Panc1 (cell line): ENCODE measurements at regions not wholly inside any gene's neighbourhood (a gene's known extent, or its start where the extent isn't known, plus 50 kb on each side); places are given as distances from the start of the nearest gene placed in this dataset.

Source experiments
- ATAC-seq: fragments of 200-7000 bp; cut with Tn5 transposase; 2 replicates; pipeline ENCODE4 v1.9.1; 2020; ENCODE audit warnings: mild to moderate bottlenecking, moderate library complexity
- BruUV-seq: library from RNA; stranded (reverse); fragments of 400-500 nt; replicated peaks from 2 replicates; lab custom pipeline; 2021; lab: Mats Ljungman, UMichigan
- CTCF ChIA-PET: fragments of 300-600 bp; sonication (Branson Sonifier 250); formaldehyde crosslinking; loops from one replicate; lab custom pipeline; 2022; ENCODE audit warnings: antibody characterized with exemption; lab: Charles Lee
- POLR2A ChIA-PET: fragments of 300-600 bp; sonication (Branson Sonifier 250); formaldehyde crosslinking; loops from one replicate; lab custom pipeline; 2022; ENCODE audit warnings: antibody characterized with exemption; lab: Charles Lee
- DNase-seq: peaks from one replicate; pipeline ENCODE4 v3.0.0-alpha.2; 2010; ENCODE audit warnings: low read depth, low spot score
- H3K27ac ChIP-seq: 2 replicates; pipeline ENCODE4 v1.5.1; 2011; ENCODE audit warnings: mild to moderate bottlenecking, low read length, inconsistent platforms
- H3K27me3 ChIP-seq: fragments of 200-500 bp; sonication (Bioruptor generic); 2 replicates; pipeline ENCODE4 v1.6.0; 2014; ENCODE audit warnings: low read length, inconsistent platforms; ENCODE audit not compliant: control insufficient read depth, insufficient read depth
- H3K36me3 ChIP-seq: fragments of 200-500 bp; sonication (Bioruptor generic); 2 replicates; pipeline ENCODE4 v1.5.1; 2014; ENCODE audit warnings: inconsistent platforms, mild to moderate bottlenecking, low read length, moderate library complexity; ENCODE audit not compliant: control insufficient read depth, insufficient read depth
- H3K4me1 ChIP-seq: 2 replicates; pipeline ENCODE4 v1.5.1; 2011; ENCODE audit warnings: inconsistent platforms, mild to moderate bottlenecking, low read length, moderate library complexity; ENCODE audit not compliant: control insufficient read depth, insufficient read depth
- H3K4me3 ChIP-seq, 2 experiments: 2 replicates each; pipeline ENCODE4 v1.5.1; 2011 to 2012; ENCODE audit warnings: low read depth in 2 of 2, low read length in 2 of 2, mild to moderate bottlenecking in 2 of 2, inconsistent platforms in 1 of 2, moderate library complexity in 1 of 2
- H3K9me3 ChIP-seq: fragments of 200-500 bp; sonication (Bioruptor generic); 2 replicates; pipeline ENCODE4 v1.5.1; 2014; ENCODE audit warnings: low read depth, mild to moderate bottlenecking, inconsistent platforms, low read length, moderate library complexity; ENCODE audit not compliant: control insufficient read depth, insufficient read depth
- POLR2AphosphoS5 ChIP-seq: IDR thresholded peaks from 2 replicates; pipeline ENCODE4 v1.6.1; 2012; ENCODE audit warnings: mild to moderate bottlenecking, low read depth, low read length, moderate library complexity
- REST ChIP-seq, 2 experiments: IDR thresholded peaks; 2 replicates each; pipeline ENCODE4 v1.6.1; 2011 to 2012; ENCODE audit warnings: low read depth in 2 of 2, control low read depth in 1 of 2, low read length in 1 of 2, mild to moderate bottlenecking in 1 of 2, moderate library complexity in 1 of 2; ENCODE audit not compliant: insufficient read depth in 1 of 2
- SIN3A ChIP-seq: IDR thresholded peaks from 2 replicates; pipeline ENCODE4 v1.6.1; 2012; ENCODE audit warnings: low read depth, mild to moderate bottlenecking, low read length, moderate library complexity, borderline replicate concordance; ENCODE audit not compliant: insufficient read depth
- TCF7L2 ChIP-seq: IDR thresholded peaks from 2 replicates; pipeline ENCODE4 v1.6.1; 2011; ENCODE audit warnings: mild to moderate bottlenecking, low read depth, low read length, inconsistent platforms
- in situ Hi-C: cut with HindIII; loops from 2 replicates; pipeline ENCODE4 v1.10.0; 2016; ENCODE audit warnings: low sequenced_read_pairs, low pct_unique_long_range_greater_than_20kb
- intact Hi-C: fragments of 100-400 bp; cut with micrococcal nuclease; formaldehyde crosslinking; loops from one replicate; pipeline ENCODE4 v1.10.0; 2022; ENCODE audit not compliant: unreplicated experiment
- TF ChIP-seq, protein P1 (sequence below): fragments of 450-650 bp; IDR thresholded peaks from 2 replicates; pipeline ENCODE4 v1.5.1; 2017; ENCODE audit warnings: mild to moderate bottlenecking

DNA sequence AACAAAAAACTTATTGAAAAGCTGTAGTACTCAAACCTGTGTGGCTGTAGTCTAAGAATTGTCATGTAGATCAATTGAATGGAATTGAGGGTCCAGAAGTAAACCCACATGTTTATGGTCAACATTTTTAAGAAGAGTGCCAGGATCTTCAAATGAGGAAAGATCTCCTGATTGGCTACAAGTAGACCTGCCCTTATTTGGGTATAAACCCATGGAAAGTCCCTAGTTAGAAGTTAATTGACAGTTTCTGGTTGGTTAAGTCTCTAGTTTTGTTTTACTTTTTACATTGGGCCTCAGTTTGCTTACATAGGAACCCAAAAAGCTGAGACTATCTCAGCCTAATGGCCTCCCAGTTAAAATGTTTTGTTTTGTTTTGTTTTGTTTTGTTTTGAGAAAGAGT is 91.9 kb upstream of the RESF1 start:
- H3K27me3 ChIP-seq, result no peaks in the 10 kb centered on the region
- intact Hi-C loops, result no loop called here
- 0 out of 2 replicates have a peak, but pooled peaks cover 3% of the 10 kb centered on the region for H3K4me1 ChIP-seq
- no peak overlapping the region for H3K4me3 ChIP-seq
- DNase-seq (no peak), ATAC-seq (no peak)
- BruUV-seq, result no TSS peak
- H3K9me3 ChIP-seq, result no peaks in the 10 kb centered on the region
- in situ Hi-C loops, result no loop called here
- CTCF ChIA-PET, result no interaction called here
- POLR2A ChIA-PET, result no interaction called here
- H3K36me3 ChIP-seq, result no peaks in the 10 kb centered on the region
- TF ChIP-seq REST (IDR thresholded peaks at IDR 0.05; ENCODE audit: insufficient read depth in 1 of 2, low read depth in 2 of 2, low read length in 1 of 2) (no peak), POLR2AphosphoS5 (no peak), SIN3A (no peak), TCF7L2 (no peak)
- TF ChIP-seq, protein P1, sequence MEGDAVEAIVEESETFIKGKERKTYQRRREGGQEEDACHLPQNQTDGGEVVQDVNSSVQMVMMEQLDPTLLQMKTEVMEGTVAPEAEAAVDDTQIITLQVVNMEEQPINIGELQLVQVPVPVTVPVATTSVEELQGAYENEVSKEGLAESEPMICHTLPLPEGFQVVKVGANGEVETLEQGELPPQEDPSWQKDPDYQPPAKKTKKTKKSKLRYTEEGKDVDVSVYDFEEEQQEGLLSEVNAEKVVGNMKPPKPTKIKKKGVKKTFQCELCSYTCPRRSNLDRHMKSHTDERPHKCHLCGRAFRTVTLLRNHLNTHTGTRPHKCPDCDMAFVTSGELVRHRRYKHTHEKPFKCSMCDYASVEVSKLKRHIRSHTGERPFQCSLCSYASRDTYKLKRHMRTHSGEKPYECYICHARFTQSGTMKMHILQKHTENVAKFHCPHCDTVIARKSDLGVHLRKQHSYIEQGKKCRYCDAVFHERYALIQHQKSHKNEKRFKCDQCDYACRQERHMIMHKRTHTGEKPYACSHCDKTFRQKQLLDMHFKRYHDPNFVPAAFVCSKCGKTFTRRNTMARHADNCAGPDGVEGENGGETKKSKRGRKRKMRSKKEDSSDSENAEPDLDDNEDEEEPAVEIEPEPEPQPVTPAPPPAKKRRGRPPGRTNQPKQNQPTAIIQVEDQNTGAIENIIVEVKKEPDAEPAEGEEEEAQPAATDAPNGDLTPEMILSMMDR, result no peak
- no peak overlapping the region for H3K27ac ChIP-seq

GRCh38 chr12:31866523-31866922 is 92.7 kb upstream of the RESF1 start:
- H3K27me3 ChIP-seq, result no peaks in the 10 kb centered on the region
- intact Hi-C loops, result no loop called here
- H3K4me1 ChIP-seq, result 0 out of 2 replicates have a peak, but pooled peaks cover 3% of the 10 kb centered on the region
- DNase-seq, result no peak
- TF ChIP-seq REST (IDR thresholded peaks at IDR 0.05; ENCODE audit: insufficient read depth in 1 of 2, low read depth in 2 of 2, low read length in 1 of 2), result no peak
- ChIA-PET POLR2A (no interaction called here), CTCF (no interaction called here)
- no peaks in the 10 kb centered on the region for H3K36me3 ChIP-seq
- no peak overlapping the region for H3K4me3 ChIP-seq
- ATAC-seq, result no peak
- H3K9me3 ChIP-seq, result no peaks in the 10 kb centered on the region
- H3K27ac ChIP-seq, result no peak overlapping the region
- BruUV-seq, result no TSS peak
- in situ Hi-C loops, result no loop called here
